DOHH2 (cell line): ENCODE measurements at regions not wholly inside any gene's neighbourhood (a gene's known extent, or its start where the extent isn't known, plus 50 kb on each side); places are given as distances from the start of the nearest gene placed in this dataset.

Experiments used
- EZH2phosphoT487 ChIP-seq: fragments of 200-600 bp; sonication (generic); IDR thresholded peaks from 2 replicates; pipeline ENCODE4 v1.6.1; 2017; ENCODE audit warnings: borderline replicate concordance, mild to moderate bottlenecking, antibody characterized with exemption, low read length, moderate library complexity, mixed read lengths
- TF ChIP-seq, protein P1 (sequence below): fragments of 200-600 bp; sonication (generic); IDR thresholded peaks from one replicate; pipeline ENCODE4 v1.5.1; 2014; ENCODE audit warnings: antibody characterized with exemption, mild to moderate bottlenecking, low read depth, low read length; ENCODE audit not compliant: poor library complexity, severe bottlenecking

DNA sequence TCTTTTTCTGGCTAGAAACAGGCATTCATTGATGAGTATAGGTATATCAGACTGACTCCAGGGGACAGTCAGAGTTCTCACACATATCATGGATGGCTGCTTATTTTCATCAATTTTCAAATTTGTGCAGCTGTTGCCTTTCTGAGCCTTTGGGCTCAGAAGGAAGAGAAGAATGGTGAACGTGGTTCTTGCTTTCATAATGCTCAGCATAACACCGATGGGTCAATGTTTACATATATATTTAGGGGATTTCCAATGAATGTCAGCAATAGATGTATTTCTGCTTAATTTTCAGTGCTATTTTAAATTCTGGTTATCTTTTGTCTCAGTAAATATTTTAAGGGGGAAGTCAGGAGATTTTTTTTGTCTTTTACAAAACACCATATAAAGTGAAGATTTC, 581.4 kb upstream of the DPPA4 start:
- TF ChIP-seq, protein P1, sequence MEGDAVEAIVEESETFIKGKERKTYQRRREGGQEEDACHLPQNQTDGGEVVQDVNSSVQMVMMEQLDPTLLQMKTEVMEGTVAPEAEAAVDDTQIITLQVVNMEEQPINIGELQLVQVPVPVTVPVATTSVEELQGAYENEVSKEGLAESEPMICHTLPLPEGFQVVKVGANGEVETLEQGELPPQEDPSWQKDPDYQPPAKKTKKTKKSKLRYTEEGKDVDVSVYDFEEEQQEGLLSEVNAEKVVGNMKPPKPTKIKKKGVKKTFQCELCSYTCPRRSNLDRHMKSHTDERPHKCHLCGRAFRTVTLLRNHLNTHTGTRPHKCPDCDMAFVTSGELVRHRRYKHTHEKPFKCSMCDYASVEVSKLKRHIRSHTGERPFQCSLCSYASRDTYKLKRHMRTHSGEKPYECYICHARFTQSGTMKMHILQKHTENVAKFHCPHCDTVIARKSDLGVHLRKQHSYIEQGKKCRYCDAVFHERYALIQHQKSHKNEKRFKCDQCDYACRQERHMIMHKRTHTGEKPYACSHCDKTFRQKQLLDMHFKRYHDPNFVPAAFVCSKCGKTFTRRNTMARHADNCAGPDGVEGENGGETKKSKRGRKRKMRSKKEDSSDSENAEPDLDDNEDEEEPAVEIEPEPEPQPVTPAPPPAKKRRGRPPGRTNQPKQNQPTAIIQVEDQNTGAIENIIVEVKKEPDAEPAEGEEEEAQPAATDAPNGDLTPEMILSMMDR = no peak
- no peak for TF ChIP-seq EZH2phosphoT487
